ENCODE measurements at regions not wholly inside any gene's neighbourhood (a gene's known extent, or its start where the extent isn't known, plus 50 kb on each side); places are given as distances from the start of the nearest gene placed in this dataset.

DNA sequence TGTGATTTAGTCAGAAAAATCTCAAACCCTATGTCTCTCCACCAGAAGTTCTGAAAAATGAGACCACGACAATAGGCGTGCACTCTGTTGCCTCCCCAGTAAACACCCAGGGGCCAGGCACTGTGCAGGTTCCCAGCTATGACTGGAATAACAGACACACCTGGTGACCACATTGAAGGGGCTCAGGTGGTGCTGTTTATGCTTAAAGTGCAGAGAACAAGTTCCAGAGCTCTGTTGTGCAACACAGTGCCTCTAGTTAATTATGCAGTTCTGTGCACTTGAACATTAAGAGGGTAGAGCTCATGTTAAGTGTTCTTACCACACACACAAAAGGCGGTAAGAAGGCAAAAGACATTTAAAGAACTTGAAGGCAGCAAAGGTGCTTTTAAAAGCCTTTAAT is 52.6 kb upstream of the AFF3 start:
- TF ChIP-seq, protein P1, sequence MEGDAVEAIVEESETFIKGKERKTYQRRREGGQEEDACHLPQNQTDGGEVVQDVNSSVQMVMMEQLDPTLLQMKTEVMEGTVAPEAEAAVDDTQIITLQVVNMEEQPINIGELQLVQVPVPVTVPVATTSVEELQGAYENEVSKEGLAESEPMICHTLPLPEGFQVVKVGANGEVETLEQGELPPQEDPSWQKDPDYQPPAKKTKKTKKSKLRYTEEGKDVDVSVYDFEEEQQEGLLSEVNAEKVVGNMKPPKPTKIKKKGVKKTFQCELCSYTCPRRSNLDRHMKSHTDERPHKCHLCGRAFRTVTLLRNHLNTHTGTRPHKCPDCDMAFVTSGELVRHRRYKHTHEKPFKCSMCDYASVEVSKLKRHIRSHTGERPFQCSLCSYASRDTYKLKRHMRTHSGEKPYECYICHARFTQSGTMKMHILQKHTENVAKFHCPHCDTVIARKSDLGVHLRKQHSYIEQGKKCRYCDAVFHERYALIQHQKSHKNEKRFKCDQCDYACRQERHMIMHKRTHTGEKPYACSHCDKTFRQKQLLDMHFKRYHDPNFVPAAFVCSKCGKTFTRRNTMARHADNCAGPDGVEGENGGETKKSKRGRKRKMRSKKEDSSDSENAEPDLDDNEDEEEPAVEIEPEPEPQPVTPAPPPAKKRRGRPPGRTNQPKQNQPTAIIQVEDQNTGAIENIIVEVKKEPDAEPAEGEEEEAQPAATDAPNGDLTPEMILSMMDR (IDR thresholded peaks at IDR 0.05; ENCODE audit: unreplicated experiment) = no peak
- Mint-ChIP-seq H3K4me3 (ENCODE audit: unreplicated experiment) (no peak overlapping the region), H3K36me3 (ENCODE audit: low read depth, unreplicated experiment) (peaks cover 4% of the 10 kb centered on the region), H3K27ac (ENCODE audit: unreplicated experiment) (no peak overlapping the region), H3K9me3 (ENCODE audit: unreplicated experiment) (no peaks in the 10 kb centered on the region), H3K4me1 (ENCODE audit: unreplicated experiment) (peaks cover 16% of the 10 kb centered on the region), H3K27me3 (ENCODE audit: unreplicated experiment) (peaks cover 12% of the 10 kb centered on the region)
- DNase-seq (ENCODE audit: low spot score) = no peak

DNA sequence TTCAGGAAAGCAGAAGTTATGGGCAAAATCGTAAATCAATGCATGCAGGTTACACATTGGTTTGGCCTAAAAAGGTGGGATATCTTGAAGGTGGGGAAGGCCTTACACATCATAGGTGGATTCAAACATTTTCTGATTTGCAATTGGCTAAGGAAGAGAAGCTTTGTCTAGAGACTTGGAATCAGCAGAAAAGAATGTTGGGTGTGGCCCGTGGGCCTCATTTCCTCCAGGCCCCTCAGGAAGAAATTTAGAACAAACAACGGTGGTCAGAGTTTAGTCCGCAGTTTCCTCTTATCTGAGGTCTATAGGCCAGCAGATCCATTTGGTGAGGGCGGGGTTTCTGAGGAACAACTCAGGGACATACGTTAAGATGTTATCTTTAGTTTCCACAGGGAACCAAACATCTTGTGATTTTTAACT is 50.9 kb upstream of the AFF3 start:
- Mint-ChIP-seq H3K9me3 (ENCODE audit: unreplicated experiment) (no peaks in the 10 kb centered on the region), H3K27me3 (ENCODE audit: unreplicated experiment) (peaks cover 14% of the 10 kb centered on the region), H3K4me1 (ENCODE audit: unreplicated experiment) (peaks cover 16% of the 10 kb centered on the region), H3K27ac (ENCODE audit: unreplicated experiment) (peak overlapping the region; percentile 75), H3K4me3 (ENCODE audit: unreplicated experiment) (no peak overlapping the region), H3K36me3 (ENCODE audit: low read depth, unreplicated experiment) (peaks cover 4% of the 10 kb centered on the region)
- TF ChIP-seq, protein P1 (IDR thresholded peaks at IDR 0.05; ENCODE audit: unreplicated experiment) = no peak
- DNase-seq (ENCODE audit: low spot score) = no peak

DNA sequence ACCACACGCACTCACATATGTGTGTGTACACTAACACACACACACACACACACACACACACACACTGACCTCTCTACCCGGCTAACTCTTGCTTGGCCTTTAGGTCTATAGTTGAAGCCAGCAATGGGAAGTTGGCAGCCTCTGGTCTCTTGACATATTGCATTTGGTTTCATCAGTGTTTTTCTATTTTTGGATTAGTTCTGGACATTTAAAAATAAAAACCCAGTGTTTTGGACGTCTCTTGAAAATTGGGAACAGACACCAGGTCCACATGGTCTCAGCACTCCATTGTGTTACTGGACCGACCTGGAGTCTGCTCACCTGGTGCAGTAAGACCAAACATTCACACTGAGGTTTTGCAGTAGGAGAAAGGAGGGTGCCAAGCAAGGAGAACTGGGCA is 50.4 kb upstream of the AFF3 start:
- Mint-ChIP-seq H3K36me3 (ENCODE audit: low read depth, unreplicated experiment) (peaks cover 4% of the 10 kb centered on the region), H3K4me1 (ENCODE audit: unreplicated experiment) (peaks cover 16% of the 10 kb centered on the region), H3K27me3 (ENCODE audit: unreplicated experiment) (peaks cover 14% of the 10 kb centered on the region), H3K9me3 (ENCODE audit: unreplicated experiment) (no peaks in the 10 kb centered on the region), H3K27ac (ENCODE audit: unreplicated experiment) (peak overlapping the region; percentile 75), H3K4me3 (ENCODE audit: unreplicated experiment) (no peak overlapping the region)
- no peak for DNase-seq (ENCODE audit: low spot score)
- TF ChIP-seq, protein P1 (IDR thresholded peaks at IDR 0.05; ENCODE audit: unreplicated experiment) = no peak

DNA sequence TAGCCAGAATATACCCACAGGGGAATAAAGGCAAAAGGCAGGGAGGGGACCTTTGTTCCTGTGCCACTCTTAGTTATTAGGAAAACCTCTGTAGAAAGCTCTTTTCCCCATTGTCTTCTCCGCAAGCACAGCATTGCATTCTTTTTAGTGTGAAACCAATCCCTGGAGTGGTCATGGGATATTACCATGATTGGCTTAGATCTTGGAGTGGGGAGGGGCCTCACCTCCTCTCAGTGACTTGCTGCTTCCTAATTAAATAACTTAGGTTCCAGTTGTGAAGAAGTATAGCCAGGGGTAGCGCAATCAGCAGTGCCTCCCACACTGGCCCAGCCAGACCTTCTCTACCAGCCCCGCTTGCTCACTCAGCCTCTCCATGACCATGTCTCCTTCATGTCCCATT is 49.9 kb upstream of the AFF3 start:
- Mint-ChIP-seq H3K27ac (ENCODE audit: unreplicated experiment) (no peak overlapping the region), H3K36me3 (ENCODE audit: low read depth, unreplicated experiment) (peaks cover 4% of the 10 kb centered on the region), H3K9me3 (ENCODE audit: unreplicated experiment) (no peaks in the 10 kb centered on the region), H3K27me3 (ENCODE audit: unreplicated experiment) (peaks cover 12% of the 10 kb centered on the region), H3K4me3 (ENCODE audit: unreplicated experiment) (no peak overlapping the region), H3K4me1 (ENCODE audit: unreplicated experiment) (peaks cover 16% of the 10 kb centered on the region)
- no peak for DNase-seq (ENCODE audit: low spot score)
- TF ChIP-seq, protein P1 (IDR thresholded peaks at IDR 0.05; ENCODE audit: unreplicated experiment) = no peak

All from endothelial cell (in vitro differentiated cells).